ENCODE measurements at regions not wholly inside any gene's neighbourhood (a gene's known extent, or its start where the extent isn't known, plus 50 kb on each side); places are given as distances from the start of the nearest gene placed in this dataset.

DNA sequence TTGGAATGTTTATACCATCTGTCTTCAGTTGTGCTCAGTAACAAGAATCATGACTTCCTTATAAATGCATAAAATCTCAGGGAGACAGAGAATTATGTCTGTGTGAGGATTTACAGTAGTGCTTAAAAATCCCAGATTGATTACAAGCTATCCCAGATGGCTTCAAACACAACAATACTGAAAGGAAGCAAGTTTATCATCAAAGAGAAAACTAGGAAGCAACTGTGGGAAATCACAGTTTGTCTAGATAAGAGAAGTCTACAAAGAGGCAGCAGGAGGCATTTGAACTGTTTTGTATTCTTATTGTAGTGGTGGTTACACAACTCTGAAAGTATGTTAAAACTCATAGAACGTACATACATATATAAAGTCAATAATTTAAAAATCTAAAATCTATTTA, 104.4 kb upstream of the SALL4 start:
- TF ChIP-seq CREB1 (IDR thresholded peaks at IDR 0.05; ENCODE audit: low read depth) (no peak), EP300 (IDR thresholded peaks at IDR 0.05; ENCODE audit: borderline replicate concordance) (no peak), CEBPB (IDR thresholded peaks at IDR 0.05) (no peak), FOXM1 (IDR thresholded peaks at IDR 0.05; ENCODE audit: borderline replicate concordance, low read depth) (no peak), TCF12 (IDR thresholded peaks at IDR 0.05; ENCODE audit: low read depth) (no peak), RAD21 (IDR thresholded peaks at IDR 0.05; ENCODE audit: low read depth) (no peak)
- TF ChIP-seq, protein P1, sequence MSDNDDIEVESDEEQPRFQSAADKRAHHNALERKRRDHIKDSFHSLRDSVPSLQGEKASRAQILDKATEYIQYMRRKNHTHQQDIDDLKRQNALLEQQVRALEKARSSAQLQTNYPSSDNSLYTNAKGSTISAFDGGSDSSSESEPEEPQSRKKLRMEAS (IDR thresholded peaks at IDR 0.05): no peak
- TF ChIP-seq, protein P2, sequence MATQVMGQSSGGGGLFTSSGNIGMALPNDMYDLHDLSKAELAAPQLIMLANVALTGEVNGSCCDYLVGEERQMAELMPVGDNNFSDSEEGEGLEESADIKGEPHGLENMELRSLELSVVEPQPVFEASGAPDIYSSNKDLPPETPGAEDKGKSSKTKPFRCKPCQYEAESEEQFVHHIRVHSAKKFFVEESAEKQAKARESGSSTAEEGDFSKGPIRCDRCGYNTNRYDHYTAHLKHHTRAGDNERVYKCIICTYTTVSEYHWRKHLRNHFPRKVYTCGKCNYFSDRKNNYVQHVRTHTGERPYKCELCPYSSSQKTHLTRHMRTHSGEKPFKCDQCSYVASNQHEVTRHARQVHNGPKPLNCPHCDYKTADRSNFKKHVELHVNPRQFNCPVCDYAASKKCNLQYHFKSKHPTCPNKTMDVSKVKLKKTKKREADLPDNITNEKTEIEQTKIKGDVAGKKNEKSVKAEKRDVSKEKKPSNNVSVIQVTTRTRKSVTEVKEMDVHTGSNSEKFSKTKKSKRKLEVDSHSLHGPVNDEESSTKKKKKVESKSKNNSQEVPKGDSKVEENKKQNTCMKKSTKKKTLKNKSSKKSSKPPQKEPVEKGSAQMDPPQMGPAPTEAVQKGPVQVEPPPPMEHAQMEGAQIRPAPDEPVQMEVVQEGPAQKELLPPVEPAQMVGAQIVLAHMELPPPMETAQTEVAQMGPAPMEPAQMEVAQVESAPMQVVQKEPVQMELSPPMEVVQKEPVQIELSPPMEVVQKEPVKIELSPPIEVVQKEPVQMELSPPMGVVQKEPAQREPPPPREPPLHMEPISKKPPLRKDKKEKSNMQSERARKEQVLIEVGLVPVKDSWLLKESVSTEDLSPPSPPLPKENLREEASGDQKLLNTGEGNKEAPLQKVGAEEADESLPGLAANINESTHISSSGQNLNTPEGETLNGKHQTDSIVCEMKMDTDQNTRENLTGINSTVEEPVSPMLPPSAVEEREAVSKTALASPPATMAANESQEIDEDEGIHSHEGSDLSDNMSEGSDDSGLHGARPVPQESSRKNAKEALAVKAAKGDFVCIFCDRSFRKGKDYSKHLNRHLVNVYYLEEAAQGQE (IDR thresholded peaks at IDR 0.05; ENCODE audit: low read depth): no peak

Measured in Ishikawa (cell line).